Medulla oblongata (tissue), 1 donor: ENCODE measurements at regions not wholly inside any gene's neighbourhood (a gene's known extent, or its start where the extent isn't known, plus 50 kb on each side); places are given as distances from the start of the nearest gene placed in this dataset.

Experiments
- DNase-seq: peaks from one replicate; pipeline ENCODE4 v3.0.0-alpha.2; 2015; ENCODE audit errors: extremely low spot score

DNA sequence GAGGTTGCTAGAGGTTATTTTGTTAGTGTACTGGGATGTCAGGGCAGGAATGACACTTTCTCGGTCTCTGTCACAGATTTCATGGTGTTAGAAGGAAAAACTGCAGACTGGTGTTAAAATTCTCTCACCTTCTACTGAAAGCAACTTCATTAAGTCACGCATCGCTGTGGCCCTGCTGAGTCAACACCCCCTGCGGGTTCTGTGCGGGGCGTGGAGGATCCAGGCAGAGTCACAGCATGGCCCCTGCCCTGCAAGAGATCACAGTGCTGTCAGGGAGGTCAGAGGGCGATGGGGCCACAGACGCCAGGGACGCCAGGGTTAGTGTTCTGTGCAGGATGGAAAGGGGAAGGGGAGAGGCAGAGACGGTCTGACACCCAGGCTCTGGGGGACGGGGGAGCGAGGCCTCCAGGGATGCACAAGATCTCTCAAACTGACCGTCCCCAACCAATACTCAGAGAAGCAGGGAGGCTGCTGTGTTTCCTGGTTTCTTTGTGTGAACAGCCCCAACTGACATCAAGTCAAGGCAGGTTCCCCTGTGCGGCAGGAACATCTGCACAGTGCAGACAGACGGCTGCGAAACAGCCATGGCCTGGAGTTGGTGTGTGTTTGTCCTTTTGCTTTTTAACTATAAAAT lies 354.9 kb upstream of the SALL3 start:
- DNase-seq = no peak

DNA sequence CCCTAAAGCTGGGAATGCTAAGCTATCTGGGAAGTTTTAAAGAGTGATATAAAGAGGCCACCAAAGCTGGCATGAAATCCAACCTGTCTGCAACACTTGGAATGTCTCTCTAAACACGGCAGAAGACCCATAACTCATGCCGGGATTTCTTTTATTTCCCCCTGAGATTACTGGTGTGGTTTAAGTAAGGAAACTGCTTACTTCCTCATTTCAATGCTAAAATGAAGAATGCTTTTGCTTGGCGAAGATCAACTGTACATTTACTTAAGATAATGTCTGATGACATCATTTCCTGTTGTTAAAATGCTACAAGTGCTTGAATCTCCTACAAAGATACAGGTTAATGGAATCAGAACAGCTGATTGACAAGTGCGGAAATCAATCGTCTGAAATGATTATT lies 353.8 kb upstream of the SALL3 start:
- DNase-seq = no peak

DNA sequence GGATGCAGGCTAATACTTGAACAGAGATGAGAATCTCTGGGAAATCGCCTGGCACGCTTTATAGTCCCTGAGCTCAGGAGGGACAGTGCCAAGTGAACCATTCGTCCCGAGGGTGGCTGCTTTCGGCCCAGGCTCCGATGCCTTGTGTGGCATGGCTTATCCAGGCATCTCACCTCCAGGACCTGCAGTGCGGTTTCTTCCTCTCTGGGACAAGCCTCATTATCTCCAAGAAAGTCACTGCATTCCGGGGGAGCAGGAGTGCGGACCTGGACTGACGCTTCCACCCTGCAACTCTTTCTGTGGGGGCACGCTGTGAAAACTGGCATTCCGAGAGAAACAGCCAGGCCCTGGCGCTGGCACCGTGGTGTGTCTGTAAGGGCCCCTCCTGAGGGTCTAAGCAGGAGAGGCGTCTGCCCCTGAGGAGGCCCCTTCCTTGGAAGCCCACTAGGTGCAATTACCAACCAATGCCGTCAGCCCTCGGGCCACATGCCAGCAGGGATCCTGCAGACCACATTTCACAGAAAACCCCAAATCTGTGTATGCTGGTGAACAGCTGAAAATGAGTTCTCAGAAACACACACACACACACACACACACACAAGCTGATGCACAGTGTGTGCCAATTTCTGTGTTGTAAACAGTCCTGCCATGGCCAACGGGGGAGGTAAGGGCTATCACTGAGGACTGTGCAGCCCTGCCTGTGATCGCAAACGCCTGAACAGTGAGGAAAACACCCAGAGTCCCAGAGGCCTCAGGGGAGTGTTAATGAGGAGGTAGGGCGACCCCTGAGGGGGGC lies 351.9 kb upstream of the SALL3 start:
- DNase-seq = no peak

DNA sequence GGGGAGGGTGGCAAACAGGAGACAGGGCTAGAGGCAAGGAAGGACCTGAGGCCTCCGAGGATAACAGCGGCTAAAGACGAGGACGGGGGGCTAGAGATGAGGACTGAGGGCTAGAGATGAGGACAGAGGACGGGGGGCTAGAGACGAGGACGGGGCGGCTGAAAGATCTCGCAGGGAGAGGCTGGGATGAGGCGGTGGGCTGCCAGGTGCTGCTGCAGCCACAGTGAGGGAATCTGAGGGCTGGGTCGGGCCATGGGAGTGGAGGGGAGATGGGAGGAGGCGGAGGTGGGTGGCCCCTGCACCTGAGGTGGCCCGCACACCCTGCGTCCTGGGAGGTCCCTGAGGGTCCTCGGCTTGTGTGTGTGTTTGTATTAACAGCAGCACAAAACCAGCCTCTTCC lies 350.2 kb upstream of the SALL3 start:
- no peak for DNase-seq

DNA sequence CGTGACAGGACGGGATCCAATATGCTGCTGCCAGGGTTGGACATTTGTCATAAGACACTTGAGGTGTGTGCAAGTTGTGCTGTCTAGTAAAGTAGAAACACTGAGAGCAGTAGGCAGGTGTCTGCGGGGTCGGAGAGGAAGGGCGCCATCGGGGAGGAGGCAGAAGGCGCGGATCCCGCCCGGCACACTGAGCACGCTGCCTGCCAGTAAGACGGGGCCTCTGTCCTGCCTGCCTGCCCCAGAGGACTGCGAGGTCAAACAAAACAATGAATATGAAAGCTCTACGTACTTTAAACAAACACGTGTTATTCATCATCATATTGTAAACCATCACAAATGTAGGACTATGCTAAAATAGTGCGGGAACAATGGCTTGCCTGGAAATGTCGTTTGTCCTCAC lies 349.3 kb upstream of the SALL3 start:
- DNase-seq = no peak

DNA sequence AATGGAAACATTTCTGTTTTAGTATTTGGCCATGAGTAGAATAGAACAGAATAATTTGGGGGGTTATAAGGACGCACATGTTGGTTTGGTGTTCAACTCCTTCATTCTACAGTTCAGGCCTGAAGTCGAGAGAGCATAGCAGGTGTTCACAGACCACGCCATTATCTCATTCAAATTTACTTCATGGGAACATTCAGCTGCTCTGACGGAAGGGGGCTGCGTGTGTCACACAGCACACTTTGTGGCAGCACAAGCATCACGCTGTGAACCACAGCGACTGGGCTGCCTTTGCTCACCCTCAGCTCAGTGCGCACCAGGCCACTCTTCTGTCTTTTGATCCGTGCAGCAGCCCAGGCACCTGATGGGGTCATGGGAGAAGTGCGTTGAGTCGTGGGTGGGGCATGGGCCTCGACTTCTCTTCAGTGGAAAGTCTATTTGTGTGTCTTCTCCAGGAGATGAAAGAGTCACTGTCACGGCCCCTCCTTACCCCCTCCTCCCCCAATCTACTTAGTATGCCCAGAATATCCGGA lies 348.6 kb upstream of the SALL3 start:
- DNase-seq = no peak

DNA sequence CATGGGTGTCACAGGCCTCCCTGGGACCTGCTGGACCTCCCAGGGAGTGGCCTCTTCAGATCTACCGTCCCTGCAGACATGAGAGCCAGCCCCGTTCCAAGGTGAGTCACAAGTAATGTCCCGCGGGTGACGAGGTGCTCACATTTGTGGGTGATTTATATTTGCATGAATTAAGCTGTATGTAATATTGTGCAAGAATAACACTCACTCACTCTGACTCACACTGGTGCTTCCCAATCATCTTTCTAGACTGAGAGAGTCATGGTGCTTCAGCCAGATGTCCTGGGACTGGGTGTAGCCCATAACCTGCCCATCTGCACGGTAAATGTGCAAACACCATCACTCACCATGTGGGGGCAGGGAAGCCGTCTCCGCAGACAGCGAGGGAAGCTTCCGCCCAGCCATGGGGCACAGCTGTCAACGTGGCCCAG lies 347.5 kb upstream of the SALL3 start:
- no peak for DNase-seq

DNA sequence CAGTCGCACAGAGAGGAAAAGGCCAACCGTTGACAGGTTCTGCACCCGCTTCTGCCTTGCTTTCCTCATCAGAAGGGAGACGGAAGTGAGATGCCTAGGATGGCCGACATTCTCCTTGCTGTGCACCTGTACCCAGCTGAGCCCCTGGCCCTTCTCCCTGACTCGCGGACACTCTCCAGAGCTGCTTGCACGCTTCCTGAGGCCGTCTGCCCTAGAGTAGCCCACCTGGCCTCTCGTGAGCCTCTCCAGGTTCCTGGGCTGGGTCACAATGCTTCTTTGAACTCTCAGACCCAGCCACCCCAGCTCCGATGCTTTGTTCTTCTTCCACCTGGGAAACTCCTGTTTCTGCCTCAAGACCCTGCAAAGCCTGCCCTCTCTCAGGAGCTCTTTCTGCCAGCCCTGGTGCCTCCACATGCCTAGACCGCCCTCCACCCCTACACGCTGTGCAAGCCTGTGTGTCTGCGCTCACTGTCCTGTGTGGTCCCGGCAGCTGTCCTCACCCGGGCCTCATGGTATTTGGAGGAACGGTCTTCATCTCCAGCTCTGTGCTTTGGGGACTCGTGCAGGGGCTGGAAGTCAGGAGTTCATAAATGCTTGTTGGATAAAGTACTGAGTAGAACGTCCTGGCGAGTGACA lies 345.4 kb upstream of the SALL3 start:
- no peak for DNase-seq

DNA sequence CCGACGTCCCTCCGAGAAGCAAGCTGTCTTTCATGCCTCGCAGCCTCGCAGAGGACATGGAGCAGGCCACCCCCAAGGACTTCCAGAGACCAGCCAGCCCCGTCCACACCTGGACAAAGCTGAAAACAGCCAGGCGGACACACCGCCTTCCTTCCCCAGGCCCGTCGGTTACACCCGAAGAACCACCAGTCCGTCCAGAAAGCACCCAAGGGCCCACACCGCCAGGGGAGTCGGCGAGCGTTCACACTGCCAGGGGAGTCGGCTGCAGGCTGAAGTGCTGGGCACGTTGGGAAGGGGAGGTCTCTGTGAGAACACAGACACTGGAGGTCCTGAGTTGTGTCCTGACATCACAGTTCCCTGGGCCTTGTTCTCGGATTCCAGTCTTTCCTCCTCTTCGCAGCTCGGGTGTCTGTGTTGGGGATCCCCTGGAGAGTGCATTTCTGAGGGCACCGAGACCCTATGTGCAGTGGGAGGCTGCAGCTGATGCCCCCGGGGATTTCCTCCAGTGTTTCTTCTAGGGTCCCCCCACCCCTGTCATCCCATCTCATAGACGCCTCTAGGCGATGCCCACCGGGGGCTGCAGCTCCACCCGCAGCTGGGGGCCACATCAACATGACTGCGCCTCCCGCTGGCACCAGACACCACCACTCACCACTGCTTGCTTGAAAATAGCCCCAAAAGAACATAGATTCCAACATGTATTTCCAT lies 344.4 kb upstream of the SALL3 start:
- DNase-seq = no peak

DNA sequence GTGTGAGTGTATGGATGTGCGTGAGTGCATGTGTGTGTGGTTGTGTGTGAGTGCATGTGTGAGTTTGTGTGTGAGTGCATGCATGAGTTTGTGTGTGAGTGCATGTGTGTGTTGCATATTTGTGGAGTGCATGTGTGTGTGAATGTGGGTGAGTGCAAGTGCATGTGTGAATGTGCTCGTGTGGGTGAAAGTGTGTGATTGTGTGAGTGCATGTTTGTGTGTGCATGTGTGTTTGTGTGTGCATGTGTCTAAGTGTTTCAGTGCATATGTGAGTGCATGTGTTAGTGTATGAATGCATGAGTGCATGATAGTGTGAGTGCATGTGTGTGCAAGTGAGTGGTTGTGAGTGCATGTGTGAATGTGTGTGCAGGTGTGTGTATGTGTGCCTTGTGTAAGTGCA lies 343.4 kb upstream of the SALL3 start:
- DNase-seq = no peak

DNA sequence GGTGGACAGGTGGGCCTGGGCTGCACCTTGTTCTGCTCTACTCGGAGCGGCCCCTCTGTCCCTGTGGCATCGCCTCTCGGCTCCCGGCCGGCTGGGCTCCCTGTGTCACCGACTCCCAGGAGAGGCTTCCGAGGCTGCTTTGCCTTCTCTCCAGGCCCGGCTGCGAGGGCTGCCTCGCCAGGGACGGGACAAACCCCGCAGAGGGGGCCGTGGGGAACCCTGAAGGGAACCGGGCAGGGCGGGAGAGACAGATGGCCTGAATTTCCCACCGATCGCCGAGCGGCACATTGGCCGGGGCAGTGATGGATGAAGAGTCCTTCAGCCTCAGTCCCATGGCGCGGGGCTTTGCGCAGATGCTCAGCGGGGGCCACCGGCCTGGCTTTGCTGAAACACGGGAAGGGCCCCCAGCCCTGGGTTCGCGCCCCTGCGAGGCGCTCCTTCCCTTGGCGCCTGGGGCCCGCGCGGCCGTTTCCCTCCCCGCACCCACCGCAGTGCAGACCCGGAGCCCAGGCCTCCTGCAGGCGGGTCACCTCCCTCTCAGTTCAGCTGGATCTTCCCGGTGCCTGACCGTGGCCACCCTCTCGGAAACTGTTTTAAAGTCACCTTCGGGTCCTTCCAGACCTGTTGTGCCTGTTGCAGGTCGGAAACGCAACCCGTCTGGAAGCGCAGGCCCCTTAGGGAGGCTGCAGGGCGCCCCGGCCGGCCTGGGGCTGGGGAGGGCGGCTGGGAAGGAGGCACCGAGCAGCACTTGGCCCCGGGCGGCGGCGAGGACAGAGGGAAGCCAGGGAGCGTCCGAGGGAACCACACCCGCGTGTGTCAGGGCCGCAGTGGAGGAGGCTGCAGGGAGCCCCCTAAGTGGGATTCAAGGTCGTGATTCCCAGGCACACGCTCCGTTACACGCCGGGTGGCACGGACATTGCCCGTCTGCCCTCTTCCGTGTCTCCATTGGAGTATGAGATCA lies 341.9 kb upstream of the SALL3 start:
- DNase-seq = no peak

DNA sequence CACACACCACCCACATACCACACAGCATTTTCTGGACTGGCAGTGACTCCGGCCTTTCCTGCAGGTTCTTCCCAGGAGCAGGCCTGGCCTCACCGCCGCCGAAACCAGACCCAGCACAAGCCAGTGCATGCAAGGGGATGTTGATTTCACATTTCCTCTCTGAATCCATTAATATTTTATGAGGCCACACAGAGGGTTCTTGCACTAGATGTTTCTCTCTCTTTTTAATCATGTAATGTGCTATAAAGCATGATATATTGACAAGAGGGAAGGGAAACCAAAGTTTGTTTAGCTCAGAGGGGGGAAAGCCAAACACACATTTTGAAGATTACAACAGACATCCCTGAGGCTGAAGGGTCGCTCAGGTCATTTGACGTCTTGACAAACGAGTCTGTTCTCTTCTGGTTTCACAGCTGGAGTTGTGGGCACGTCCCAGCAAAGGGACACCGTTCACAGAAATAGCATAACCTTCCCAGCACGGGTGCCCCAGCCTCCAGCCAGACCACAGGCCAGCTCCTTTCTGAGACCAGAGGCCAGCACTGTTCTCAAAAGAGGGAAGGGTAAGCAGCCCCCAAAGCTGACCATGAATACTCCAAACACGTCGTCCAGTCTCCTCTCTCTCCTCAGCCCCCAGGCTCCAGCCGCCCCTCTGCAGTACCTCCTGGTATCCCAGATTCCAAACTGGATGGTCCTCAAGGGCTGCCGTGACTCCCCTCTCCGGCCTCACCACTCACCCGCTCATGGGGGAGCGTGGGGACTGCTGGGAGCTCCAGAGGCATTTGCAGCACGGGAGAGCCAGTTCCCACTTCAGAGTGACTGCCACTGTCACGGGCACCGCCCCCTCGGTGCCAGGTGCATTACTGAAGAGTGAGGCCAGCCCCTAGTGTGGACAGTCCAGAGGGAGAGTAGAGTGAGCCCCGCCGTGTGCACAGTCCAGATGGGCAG lies 340.3 kb upstream of the SALL3 start:
- DNase-seq = no peak

DNA sequence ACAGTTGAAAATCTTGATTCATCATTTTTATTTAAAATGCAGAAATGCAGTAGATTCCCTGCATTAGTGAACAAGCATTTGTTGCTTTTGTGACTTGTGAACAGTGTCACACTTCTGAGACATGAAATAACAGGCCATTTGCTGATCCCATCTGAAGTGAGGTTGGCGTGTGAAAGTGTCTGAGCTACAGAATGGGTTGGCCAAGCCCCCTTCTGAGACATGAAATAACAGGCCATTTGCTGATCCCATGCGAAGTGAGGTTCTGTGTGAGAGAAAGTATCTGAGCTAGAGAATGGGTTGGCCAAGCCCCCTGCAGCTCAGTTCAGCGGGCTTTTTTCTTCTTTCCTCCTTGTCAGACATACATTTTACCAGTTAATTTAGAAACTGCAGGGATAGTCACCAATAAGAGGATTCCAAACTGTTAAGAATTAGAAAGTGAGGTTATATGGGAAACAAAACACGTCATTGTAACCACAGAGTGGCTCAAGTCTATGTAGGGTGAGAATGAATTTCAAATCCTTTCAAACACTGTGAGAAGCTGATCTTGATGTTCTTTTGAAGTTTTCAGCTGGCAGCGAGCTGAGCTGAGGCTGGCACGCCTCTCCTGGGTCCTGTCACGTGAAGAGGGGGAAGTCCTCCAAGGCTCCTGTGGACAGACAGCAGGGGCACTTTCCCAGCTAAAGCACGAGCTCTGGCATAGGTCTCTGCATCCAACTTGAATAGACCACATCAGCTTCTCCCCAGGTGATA lies 339.2 kb upstream of the SALL3 start:
- DNase-seq = peak; percentile 26

DNA sequence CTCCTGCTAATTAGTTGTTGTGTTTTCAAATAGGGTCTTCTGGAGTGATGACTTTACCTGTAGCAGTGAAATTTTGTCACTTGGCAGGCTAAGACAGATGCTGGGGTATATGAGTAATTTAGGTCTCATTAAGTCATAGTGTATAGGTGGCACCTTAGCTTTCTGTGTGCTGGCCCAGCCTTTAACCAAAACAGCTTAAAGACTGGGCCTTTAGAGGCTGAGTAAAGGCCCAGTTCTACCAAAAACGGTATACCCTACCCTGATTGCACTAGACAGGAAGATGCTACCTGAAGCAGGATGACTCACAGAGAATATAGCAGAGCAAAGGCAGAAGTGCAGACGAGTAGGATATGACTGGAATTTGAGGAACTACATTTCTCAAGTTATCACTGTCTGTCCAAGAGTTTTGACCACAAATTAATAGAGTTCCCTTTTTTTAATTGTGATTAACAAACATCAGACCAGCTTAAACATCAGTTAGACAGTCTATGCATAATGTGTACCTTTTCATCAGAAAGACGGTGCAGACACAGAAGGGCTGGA lies 337.9 kb upstream of the SALL3 start:
- DNase-seq = peak; percentile 9

DNA sequence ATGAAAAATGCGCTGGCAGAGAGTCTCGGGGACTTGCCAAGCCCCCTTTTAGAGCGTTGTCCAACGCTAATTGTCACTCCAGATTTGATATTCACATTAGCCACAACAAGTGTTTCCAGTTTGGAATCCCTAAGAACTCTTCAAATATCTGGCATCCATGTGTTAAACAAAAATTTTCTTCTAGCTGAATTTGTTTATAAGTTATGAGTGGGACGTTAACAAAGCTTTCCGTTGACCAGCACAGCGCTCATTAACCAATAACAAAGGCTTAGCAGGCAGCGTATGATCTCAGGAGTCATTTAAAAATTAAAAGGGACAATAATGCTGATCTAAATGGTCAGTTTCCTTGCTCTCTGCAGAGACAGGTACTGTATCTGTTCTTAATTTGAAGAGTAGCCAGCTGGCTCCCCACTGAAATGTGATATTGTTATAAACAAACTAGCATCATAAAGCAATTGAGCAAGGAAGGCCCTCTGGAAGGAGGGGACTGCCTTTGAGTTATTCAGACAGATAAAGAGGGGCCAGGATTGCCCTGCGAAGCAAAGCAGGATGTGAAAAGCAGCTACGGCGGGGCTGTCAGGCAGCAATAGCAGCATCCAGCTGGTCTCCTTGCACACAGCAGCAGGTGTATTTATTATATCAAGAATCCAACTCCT lies 337.2 kb upstream of the SALL3 start:
- no peak for DNase-seq

DNA sequence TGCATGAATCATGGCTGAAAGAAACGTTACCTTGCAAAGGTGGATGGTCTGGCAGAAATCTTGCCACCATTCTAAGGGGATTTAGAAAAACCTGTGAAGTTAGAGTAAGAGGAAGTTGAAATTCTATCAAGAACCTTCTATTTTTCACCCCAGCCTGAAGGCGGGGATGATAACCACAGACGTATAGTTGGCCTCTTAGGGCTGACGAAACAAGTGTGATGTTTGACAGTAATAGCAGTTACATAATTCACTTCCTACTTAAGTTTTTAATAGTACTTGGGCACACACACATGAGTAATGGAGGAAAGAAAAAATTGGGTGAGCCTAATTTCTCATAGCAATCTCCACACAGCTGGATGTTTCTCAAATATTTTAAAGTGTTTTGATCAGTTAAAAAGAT lies 336.6 kb upstream of the SALL3 start:
- peak; percentile 14 for DNase-seq

DNA sequence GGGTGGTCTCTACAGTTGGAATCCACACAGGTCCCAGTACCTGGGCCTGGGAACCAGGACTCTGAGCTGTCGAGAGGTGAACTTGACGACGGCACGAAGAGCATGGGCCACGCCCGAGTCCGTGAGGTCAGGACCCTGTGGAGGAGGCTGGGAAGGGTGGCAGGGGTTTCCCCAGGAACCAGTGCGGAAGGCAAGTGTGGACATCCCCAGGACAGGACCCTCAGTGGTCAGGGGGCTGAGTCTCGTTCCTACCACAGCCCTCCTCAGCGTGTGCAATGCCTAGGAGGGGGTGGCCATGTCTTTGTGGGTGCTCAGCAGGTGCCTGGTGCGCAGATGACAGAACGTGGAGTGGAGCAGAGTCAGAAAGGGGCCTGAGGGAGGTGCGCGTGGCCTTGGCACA lies 335.6 kb upstream of the SALL3 start:
- no peak for DNase-seq

DNA sequence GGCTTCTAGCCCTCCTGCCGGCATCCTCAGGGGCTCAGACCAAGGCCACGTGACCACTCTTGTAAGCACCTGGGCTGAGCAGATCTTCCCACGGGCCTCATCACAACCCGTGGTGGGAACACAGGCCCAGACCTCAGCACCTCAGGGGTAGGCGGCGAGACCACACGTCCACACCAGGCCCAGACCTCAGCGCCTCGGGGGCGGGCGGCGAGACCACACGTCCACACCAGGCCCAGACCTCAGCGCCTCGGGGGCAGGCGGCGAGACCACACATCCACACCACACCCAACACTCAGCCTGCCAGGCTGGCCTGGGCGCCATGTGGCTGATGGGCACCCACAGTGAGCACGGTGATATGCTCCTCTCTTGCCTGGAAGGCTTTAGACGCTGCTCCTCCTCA lies 334.4 kb upstream of the SALL3 start:
- no peak for DNase-seq
